H1 (cell line): ENCODE measurements at regions not wholly inside any gene's neighbourhood (a gene's known extent, or its start where the extent isn't known, plus 50 kb on each side); places are given as distances from the start of the nearest gene placed in this dataset.

ENCODE experiments used
- CTCF ChIA-PET: fragments of 300-600 bp; sonication (Branson Sonifier 250); formaldehyde crosslinking; loops from one replicate; lab custom pipeline; 2021; ENCODE audit not compliant: partially characterized antibody; lab: Charles Lee
- POLR2A ChIA-PET: fragments of 300-600 bp; sonication (Branson Sonifier 250); formaldehyde crosslinking; loops from one replicate; lab custom pipeline; 2021; ENCODE audit warnings: inconsistent platforms; ENCODE audit not compliant: partially characterized antibody; lab: Charles Lee
- DNase-seq, 2 experiments: peaks; one replicate each; pipeline versions ENCODE4 v3.0.0 to v3.0.0-alpha.2; 2010 to 2022; ENCODE audit warnings: low spot score in 2 of 2, low read depth in 1 of 2, mixed read lengths in 1 of 2
- FAIRE-seq: peaks from 2 replicates; lab custom pipeline; 2011; peaks lifted over from hg19 to GRCh38; lab: Jason Lieb, UNC
- H2AFZ ChIP-seq: 2 replicates; pipeline ENCODE4 v1.8.1; 2012; ENCODE audit warnings: low read length, inconsistent platforms
- H2AK5ac ChIP-seq: 2 replicates; pipeline ENCODE4 v1.6.1; 2013; ENCODE audit warnings: low read depth, low read length
- H2BK120ac ChIP-seq: replicated peaks from 2 replicates; pipeline ENCODE3; 2013; ENCODE audit warnings: low read depth, low read length, inconsistent platforms
- H2BK12ac ChIP-seq: 2 replicates; pipeline ENCODE4 v1.6.1; 2013; ENCODE audit warnings: low read depth, low read length
- H2BK15ac ChIP-seq: 2 replicates; pipeline ENCODE4 v1.6.1; 2013; ENCODE audit warnings: low read length
- H2BK20ac ChIP-seq: 2 replicates; pipeline ENCODE4 v1.6.1; 2013; ENCODE audit warnings: low read length
- H2BK5ac ChIP-seq: 2 replicates; pipeline ENCODE4 v1.6.1; 2013; ENCODE audit warnings: low read depth, low read length
- H3K14ac ChIP-seq: 2 replicates; pipeline ENCODE4 v1.6.1; 2013; ENCODE audit warnings: inconsistent platforms; ENCODE audit not compliant: insufficient read length
- H3K18ac ChIP-seq: 2 replicates; pipeline ENCODE4 v1.6.1; 2013; ENCODE audit warnings: low read length; ENCODE audit errors: extremely low read depth
- H3K23ac ChIP-seq: 2 replicates; pipeline ENCODE4 v1.6.1; 2013; ENCODE audit warnings: inconsistent platforms; ENCODE audit not compliant: insufficient read length
- H3K23me2 ChIP-seq: 2 replicates; pipeline ENCODE4 v1.6.1; 2013; ENCODE audit warnings: low read depth, low read length
- H3K27ac ChIP-seq: 2 replicates; pipeline ENCODE4 v1.6.1; 2011; ENCODE audit warnings: low read depth, low read length, inconsistent platforms
- H3K27me3 ChIP-seq, 4 experiments: replicated peaks in 1 of 4; 1 replicate in 1 of 4; 2 replicates in 3 of 4; pipeline versions ENCODE4 v1.6.1 to v1.8.1; 2011 to 2013; ENCODE audit warnings: low read length in 3 of 4, mild to moderate bottlenecking in 3 of 4, inconsistent platforms in 2 of 4, mixed read lengths in 2 of 4, moderate library complexity in 1 of 4; ENCODE audit not compliant: control insufficient read depth in 3 of 4, insufficient read depth in 3 of 4; ENCODE audit errors: extremely low read depth in 1 of 4
- H3K36me3 ChIP-seq, 4 experiments: 2 replicates each; pipeline versions ENCODE4 v1.6.1 to v1.8.1; 2011 to 2013; ENCODE audit warnings: mild to moderate bottlenecking in 4 of 4, low read length in 3 of 4, moderate library complexity in 2 of 4, control low read depth in 1 of 4, inconsistent platforms in 1 of 4; ENCODE audit not compliant: insufficient read depth in 4 of 4, control insufficient read depth in 2 of 4
- H3K4ac ChIP-seq: replicated peaks from 2 replicates; pipeline ENCODE3; 2013; ENCODE audit warnings: low read length, low read depth, mixed read lengths, inconsistent platforms; ENCODE audit not compliant: insufficient read length
- H3K4me1 ChIP-seq, 4 experiments: replicated peaks in 1 of 4; 1 replicate in 1 of 4; 2 replicates in 3 of 4; pipeline versions ENCODE4 v1.6.1 to v1.8.1; 2011 to 2013; ENCODE audit warnings: low read length in 3 of 4, inconsistent platforms in 2 of 4, mixed read lengths in 1 of 4; ENCODE audit not compliant: insufficient read depth in 4 of 4, control insufficient read depth in 3 of 4
- H3K4me2 ChIP-seq, 2 experiments: 2 replicates each; pipeline versions ENCODE4 v1.6.1 to v1.8.1; 2011 to 2013; ENCODE audit warnings: low read depth in 2 of 2, low read length in 2 of 2, control low read depth in 1 of 2, inconsistent platforms in 1 of 2, mild to moderate bottlenecking in 1 of 2; ENCODE audit not compliant: insufficient read depth in 1 of 2
- H3K4me3 ChIP-seq, 4 experiments: fragments of 200-600, 300-600 bp in 1 of 4; sonication (generic), shearing (Covaris generic), sonication (Bioruptor Twin) in 1 of 4; 2 replicates each; pipeline versions ENCODE4 v1.5.1 to v1.8.1; 2011 to 2016; ENCODE audit warnings: low read length in 4 of 4, low read depth in 3 of 4, control low read depth in 2 of 4, inconsistent platforms in 2 of 4, mild to moderate bottlenecking in 2 of 4, mixed read lengths in 1 of 4, moderate library complexity in 1 of 4; ENCODE audit not compliant: insufficient read depth in 2 of 4; ENCODE audit errors: extremely low read depth in 1 of 4
- H3K56ac ChIP-seq: replicated peaks from 2 replicates; pipeline ENCODE3; 2013; ENCODE audit warnings: low read depth, mild to moderate bottlenecking, mixed read lengths, low read length, inconsistent platforms; ENCODE audit not compliant: insufficient read length
- H3K79me1 ChIP-seq: 2 replicates; pipeline ENCODE4 v1.6.1; 2013; ENCODE audit warnings: low read depth, low read length, control low read depth
- H3K79me2 ChIP-seq, 2 experiments: 2 replicates each; pipeline versions ENCODE4 v1.6.1 to v1.8.1; 2012 to 2013; ENCODE audit warnings: low read length in 2 of 2, mild to moderate bottlenecking in 2 of 2, inconsistent platforms in 1 of 2; ENCODE audit not compliant: insufficient read depth in 2 of 2, control insufficient read depth in 1 of 2
- H3K9ac ChIP-seq, 4 experiments: replicated peaks in 1 of 4; 1 replicate in 1 of 4; 2 replicates in 3 of 4; pipeline versions ENCODE4 v1.6.1 to v1.8.1; 2011 to 2013; ENCODE audit warnings: low read depth in 3 of 4, low read length in 3 of 4, control low read depth in 2 of 4, mild to moderate bottlenecking in 2 of 4, moderate library complexity in 2 of 4, inconsistent platforms in 1 of 4; ENCODE audit errors: extremely low read depth in 1 of 4
- H3K9me3 ChIP-seq, 2 experiments: 2 replicates each; pipeline versions ENCODE4 v1.6.1 to v1.8.1; 2012 to 2013; ENCODE audit warnings: mild to moderate bottlenecking in 2 of 2, moderate library complexity in 2 of 2, control low read depth in 1 of 2, inconsistent platforms in 1 of 2, low read depth in 1 of 2, low read length in 1 of 2, mixed read lengths in 1 of 2; ENCODE audit not compliant: insufficient read depth in 2 of 2
- H4K20me1 ChIP-seq, 2 experiments: replicated peaks in 1 of 2; 2 replicates each; pipeline versions ENCODE3 to v1.8.1; 2011 to 2013; ENCODE audit warnings: inconsistent platforms in 2 of 2, low read length in 2 of 2, mild to moderate bottlenecking in 1 of 2; ENCODE audit not compliant: insufficient read depth in 2 of 2, control insufficient read depth in 1 of 2
- H4K5ac ChIP-seq: 2 replicates; pipeline ENCODE4 v1.6.1; 2013; ENCODE audit warnings: low read length, low read depth, mixed read lengths, inconsistent platforms; ENCODE audit not compliant: insufficient read length
- H4K8ac ChIP-seq: 2 replicates; pipeline ENCODE4 v1.8.0; 2013; ENCODE audit warnings: mild to moderate bottlenecking, moderate library complexity, low read length, inconsistent platforms; ENCODE audit not compliant: insufficient read depth; ENCODE audit errors: extremely low read depth
- H4K91ac ChIP-seq: replicated peaks from 2 replicates; pipeline ENCODE3; 2013; ENCODE audit warnings: low read length, mixed read lengths, inconsistent platforms; ENCODE audit not compliant: insufficient read length
- BACH1 ChIP-seq: IDR thresholded peaks from 2 replicates; pipeline ENCODE4 v1.6.1; 2012; ENCODE audit warnings: low read length, improper control_type of control experiment
- CHD2 ChIP-seq: IDR thresholded peaks from 2 replicates; pipeline ENCODE4 v1.6.1; 2012; ENCODE audit warnings: low read length, improper control_type of control experiment
- CREB1 ChIP-seq: IDR thresholded peaks from 2 replicates; pipeline ENCODE4 v1.6.1; 2012; ENCODE audit warnings: inconsistent platforms
- CTBP2 ChIP-seq: IDR thresholded peaks from 2 replicates; pipeline ENCODE4 v1.7.0; 2011; ENCODE audit warnings: borderline replicate concordance, mild to moderate bottlenecking, moderate library complexity, mixed read lengths, low read length; ENCODE audit not compliant: insufficient read depth, insufficient read length
- E2F6 ChIP-seq: IDR thresholded peaks from 2 replicates; pipeline ENCODE4 v1.6.1; 2012; ENCODE audit warnings: inconsistent platforms
- EGR1 ChIP-seq: IDR thresholded peaks from 2 replicates; pipeline ENCODE4 v1.6.1; 2011; ENCODE audit warnings: low read depth, low read length, borderline replicate concordance
- GABPA ChIP-seq: IDR thresholded peaks from 2 replicates; pipeline ENCODE4 v1.6.1; 2011; ENCODE audit warnings: mild to moderate bottlenecking, low read length, moderate library complexity, borderline replicate concordance; ENCODE audit not compliant: insufficient read depth
- HDAC6 ChIP-seq: IDR thresholded peaks from one replicate; pipeline ENCODE4 v1.7.1; 2012; ENCODE audit warnings: low read depth, mild to moderate bottlenecking, inconsistent platforms, low read length, moderate library complexity
- RBBP5 ChIP-seq: IDR thresholded peaks from 2 replicates; pipeline ENCODE4 v1.7.1; 2012; ENCODE audit warnings: low read depth, mild to moderate bottlenecking, inconsistent platforms, low read length, moderate library complexity, borderline replicate concordance
- RNF2 ChIP-seq: fragments of 200-900, 300-1000 bp; sonication (generic); IDR thresholded peaks from 2 replicates; pipeline ENCODE4 v1.7.1; 2016; ENCODE audit warnings: borderline replicate concordance, low read depth, mild to moderate bottlenecking, antibody characterized with exemption, low read length; ENCODE audit not compliant: poor library complexity, severe bottlenecking; ENCODE audit errors: missing control alignments
- SIN3A ChIP-seq, 2 experiments: IDR thresholded peaks in 1 of 2; conservative IDR thresholded peaks in 1 of 2; 2 replicates each; pipeline ENCODE4 v1.6.1; 2011 to 2012; ENCODE audit warnings: low read length in 2 of 2, improper control_type of control experiment in 1 of 2, low read depth in 1 of 2, mild to moderate bottlenecking in 1 of 2
- SP1 ChIP-seq: IDR thresholded peaks from 2 replicates; pipeline ENCODE4 v1.6.1; 2011; ENCODE audit warnings: low read depth, low read length
- SP2 ChIP-seq: IDR thresholded peaks from 2 replicates; pipeline ENCODE4 v1.6.1; 2012; ENCODE audit warnings: mild to moderate bottlenecking, low read length, inconsistent platforms
- TBP ChIP-seq: IDR thresholded peaks from 2 replicates; pipeline ENCODE4 v1.6.1; 2011; ENCODE audit warnings: low read depth, low read length, improper control_type of control experiment
- ZNF274 ChIP-seq: IDR thresholded peaks from 2 replicates; pipeline ENCODE4 v1.7.0; 2012; ENCODE audit warnings: low read length, borderline replicate concordance; ENCODE audit errors: extremely low read depth
- WGBS, 2 experiments: shearing (Covaris generic) in 1 of 2; methylation state at CpG; one replicate each; pipeline versions ENCODE4 v1.1.6 to v1.1.7; 2013 to 2015; ENCODE audit warnings: low lambda C conversion rate in 2 of 2, mixed read lengths in 2 of 2, inconsistent platforms in 1 of 2, low coverage in 1 of 2, missing lambda C conversion rate in 1 of 2; ENCODE audit not compliant: insufficient replicate concordance in 2 of 2, insufficient coverage in 1 of 2, insufficient read length in 1 of 2; ENCODE audit errors: extremely low coverage in 1 of 2, missing lambda C conversion rate in 1 of 2; 5-methylcytosine and 5-hydroxymethylcytosine counted together

GRCh38 chr21:27323331-27323730 is 356.4 kb upstream of the ADAMTS5 start:
- 94% methylated on average over 2 of the region's 2 CpGs; no CpG with 5 or more reads in 1 of the 2 experiments for WGBS, 2 experiments
- no peaks in the 10 kb centered on the region for H3K23me2 ChIP-seq
- H2BK120ac ChIP-seq, result no peak overlapping the region
- TF ChIP-seq TBP, result no peak
- no peak for TF ChIP-seq CTBP2
- no peak for TF ChIP-seq EGR1
- TF ChIP-seq HDAC6, result no peak
- TF ChIP-seq RNF2, result no peak
- no peak for TF ChIP-seq CHD2
- no peak for TF ChIP-seq SP1
- no peak for TF ChIP-seq CREB1
- TF ChIP-seq BACH1, result no peak
- no peak for TF ChIP-seq SIN3A (conservative IDR thresholded peaks at IDR 0.05 in 1 of 2, IDR thresholded peaks at IDR 0.05 in 1 of 2; ENCODE audit: low read depth in 1 of 2, low read length in 2 of 2)
- no peak for TF ChIP-seq E2F6
- no peak for TF ChIP-seq ZNF274
- no peak for TF ChIP-seq SP2
- no peak for TF ChIP-seq GABPA
- TF ChIP-seq RBBP5, result no peak
- no peak overlapping the region for H3K4me3 ChIP-seq
- no peak overlapping the region for H2AK5ac ChIP-seq
- no peak overlapping the region for H3K14ac ChIP-seq
- H4K20me1 ChIP-seq, result no peaks in the 10 kb centered on the region
- no peaks in the 10 kb centered on the region for H3K27me3 ChIP-seq
- no peaks in the 10 kb centered on the region for H3K4me1 ChIP-seq
- no peak overlapping the region for H2BK12ac ChIP-seq
- ChIA-PET CTCF (interaction anchor here (0.6 kb wide), 1 partner anchor 580 kb away, joined by 3 read pairs; no protein-coding TSS in a partner anchor), POLR2A (no interaction called here)
- H3K79me2 ChIP-seq, result no peaks in the 10 kb centered on the region
- no peak overlapping the region for H3K23ac ChIP-seq
- H3K9ac ChIP-seq, result no peak overlapping the region
- H3K79me1 ChIP-seq, result no peaks in the 10 kb centered on the region
- H3K56ac ChIP-seq, result no peak overlapping the region
- no peak overlapping the region for H4K8ac ChIP-seq
- no peak for FAIRE-seq
- DNase-seq, result no peak
- no peak overlapping the region for H2AFZ ChIP-seq
- no peak overlapping the region for H3K4me2 ChIP-seq
- H3K36me3 ChIP-seq, result no peaks in the 10 kb centered on the region
- H2BK15ac ChIP-seq, result no peak overlapping the region
- no peak overlapping the region for H2BK5ac ChIP-seq
- H3K4ac ChIP-seq, result no peak overlapping the region
- no peaks in the 10 kb centered on the region for H3K9me3 ChIP-seq
- no peak overlapping the region for H2BK20ac ChIP-seq
- H4K91ac ChIP-seq, result no peak overlapping the region
- H3K27ac ChIP-seq, result no peak overlapping the region
- no peak overlapping the region for H4K5ac ChIP-seq
- H3K18ac ChIP-seq, result no peak overlapping the region
